IMR-90 (cell line): ENCODE measurements at regions not wholly inside any gene's neighbourhood (a gene's known extent, or its start where the extent isn't known, plus 50 kb on each side); places are given as distances from the start of the nearest gene placed in this dataset.

ENCODE experiments used
- ATAC-seq: fragments of 200-7000 bp; cut with Tn5 transposase; 2 replicates; pipeline ENCODE4 v1.9.1; 2020; ENCODE audit warnings: low read depth, mild to moderate bottlenecking, moderate library complexity
- BruUV-seq: library from RNA; stranded (reverse); fragments of 400-500 nt; replicated peaks from 2 replicates; lab custom pipeline; 2021; lab: Mats Ljungman, UMichigan
- CTCF ChIA-PET: fragments of 300-600 bp; formaldehyde crosslinking; extraction: SDS; loops from one replicate; lab custom pipeline; 2021; ENCODE audit warnings: antibody characterized with exemption; lab: Yijun Ruan, JAX
- POLR2A ChIA-PET: fragments of 300-600 bp; sonication (Branson Sonifier 250); formaldehyde crosslinking; loops from one replicate; lab custom pipeline; 2022; ENCODE audit warnings: antibody characterized with exemption; ENCODE audit not compliant: unreplicated experiment; lab: Charles Lee
- DNase-seq: peaks from one replicate; pipeline ENCODE4 v3.0.0; 2013
- H2AFZ ChIP-seq: replicated peaks from 2 replicates; pipeline ENCODE3; 2013; ENCODE audit warnings: low read length, mild to moderate bottlenecking; ENCODE audit not compliant: poor library complexity
- H2AK5ac ChIP-seq: 2 replicates; pipeline ENCODE4 v1.6.1; 2013; ENCODE audit warnings: low read depth, low read length, inconsistent platforms
- H2AK9ac ChIP-seq: replicated peaks from 2 replicates; pipeline ENCODE3; 2013; ENCODE audit warnings: mild to moderate bottlenecking, low read depth, low read length, moderate library complexity; ENCODE audit not compliant: poor library complexity
- H2BK120ac ChIP-seq: 2 replicates; pipeline ENCODE4 v1.6.1; 2013; ENCODE audit warnings: low read depth, low read length, inconsistent platforms
- H2BK15ac ChIP-seq: 3 replicates; pipeline ENCODE4 v1.6.1; 2013; ENCODE audit warnings: low read depth, low read length, inconsistent platforms
- H2BK20ac ChIP-seq: 2 replicates; pipeline ENCODE4 v1.6.1; 2013; ENCODE audit warnings: low read depth, mild to moderate bottlenecking, inconsistent platforms, low read length, moderate library complexity
- H2BK5ac ChIP-seq: 2 replicates; pipeline ENCODE4 v1.6.1; 2013; ENCODE audit warnings: mild to moderate bottlenecking, low read depth, low read length, inconsistent platforms; ENCODE audit not compliant: poor library complexity, severe bottlenecking
- H3K14ac ChIP-seq: replicated peaks from 2 replicates; pipeline ENCODE4 v1.6.1; 2013; ENCODE audit warnings: low read depth, low read length, inconsistent platforms
- H3K18ac ChIP-seq: 2 replicates; pipeline ENCODE4 v1.6.1; 2013; ENCODE audit warnings: low read depth, low read length, control low read depth
- H3K23ac ChIP-seq: 2 replicates; pipeline ENCODE4 v1.6.1; 2013; ENCODE audit warnings: low read depth, low read length, inconsistent platforms
- H3K27ac ChIP-seq: 2 replicates; pipeline ENCODE4 v1.5.1; 2013; ENCODE audit warnings: mild to moderate bottlenecking, control low read depth, low read length; ENCODE audit not compliant: insufficient read depth
- H3K27me3 ChIP-seq: 2 replicates; pipeline ENCODE4 v1.6.1; 2013; ENCODE audit warnings: low read length; ENCODE audit not compliant: control insufficient read depth, insufficient read depth
- H3K36me3 ChIP-seq: 2 replicates; pipeline ENCODE4 v1.6.1; 2013; ENCODE audit warnings: low read length, mixed read lengths; ENCODE audit not compliant: control insufficient read depth, insufficient read depth
- H3K4ac ChIP-seq: 2 replicates; pipeline ENCODE4 v1.6.1; 2013; ENCODE audit warnings: low read depth, low read length, inconsistent platforms
- H3K4me1 ChIP-seq: 2 replicates; pipeline ENCODE4 v1.6.1; 2013; ENCODE audit warnings: low read length, mixed read lengths; ENCODE audit not compliant: control insufficient read depth, insufficient read depth
- H3K4me2 ChIP-seq: 2 replicates; pipeline ENCODE4 v1.6.1; 2013; ENCODE audit warnings: low read depth, mild to moderate bottlenecking, control low read depth, low read length, moderate library complexity
- H3K4me3 ChIP-seq: 2 replicates; pipeline ENCODE4 v1.5.1; 2013; ENCODE audit warnings: low read depth, mild to moderate bottlenecking, control low read depth, low read length, moderate library complexity; ENCODE audit not compliant: insufficient read depth
- H3K56ac ChIP-seq: 2 replicates; pipeline ENCODE4 v1.6.1; 2013; ENCODE audit warnings: low read length, inconsistent platforms; ENCODE audit not compliant: insufficient read depth; ENCODE audit errors: extremely low read depth
- H3K79me1 ChIP-seq, 2 experiments: 2 replicates each; pipeline ENCODE4 v1.6.1; 2013; ENCODE audit warnings: low read length in 2 of 2, inconsistent platforms in 1 of 2, low read depth in 1 of 2
- H3K9ac ChIP-seq: 2 replicates; pipeline ENCODE4 v1.6.1; 2013; ENCODE audit warnings: low read depth, low read length, control low read depth
- H3K9me1 ChIP-seq: 2 replicates; pipeline ENCODE4 v1.6.1; 2013; ENCODE audit warnings: low read length, inconsistent platforms; ENCODE audit not compliant: insufficient read depth
- H3K9me3 ChIP-seq: 2 replicates; pipeline ENCODE4 v1.6.1; 2013; ENCODE audit warnings: low read length; ENCODE audit not compliant: control insufficient read depth, insufficient read depth
- H4K20me1 ChIP-seq: 2 replicates; pipeline ENCODE4 v1.6.1; 2013; ENCODE audit warnings: low read length, inconsistent platforms; ENCODE audit not compliant: insufficient read depth
- H4K5ac ChIP-seq: 2 replicates; pipeline ENCODE4 v1.6.1; 2013; ENCODE audit warnings: mild to moderate bottlenecking, low read depth, low read length, control low read depth
- H4K8ac ChIP-seq, 2 experiments: 2 replicates each; pipeline ENCODE4 v1.6.1; 2013; ENCODE audit warnings: low read depth in 2 of 2, low read length in 2 of 2, control low read depth in 1 of 2, inconsistent platforms in 1 of 2
- H4K91ac ChIP-seq: 2 replicates; pipeline ENCODE4 v1.6.1; 2013; ENCODE audit warnings: low read depth, low read length, inconsistent platforms; ENCODE audit not compliant: insufficient read depth
- BHLHE40 ChIP-seq: fragments of 150-350 bp; IDR thresholded peaks from 2 replicates; pipeline ENCODE4 v1.6.1; 2016; ENCODE audit warnings: mild to moderate bottlenecking, low read depth, low read length
- ELK1 ChIP-seq: fragments of 150-350 bp; IDR thresholded peaks from 2 replicates; pipeline ENCODE4 v1.6.1; 2016; ENCODE audit warnings: low read depth, mild to moderate bottlenecking, low read length, moderate library complexity, borderline replicate concordance
- FOS ChIP-seq: fragments of 150-350 bp; IDR thresholded peaks from 2 replicates; pipeline ENCODE4 v1.6.1; 2016; ENCODE audit warnings: low read depth, low read length
- MAZ ChIP-seq: IDR thresholded peaks from 2 replicates; pipeline ENCODE4 v1.6.1; 2012; ENCODE audit warnings: low read depth, mild to moderate bottlenecking, low read length, improper control_type of control experiment, moderate library complexity, borderline replicate concordance
- NFE2L2 ChIP-seq: fragments of 150-350 bp; IDR thresholded peaks from 2 replicates; pipeline ENCODE4 v1.6.1; 2016; ENCODE audit warnings: low read depth, mild to moderate bottlenecking, low read length
- WGBS, 2 experiments: methylation state at CpG; one replicate each; pipeline versions ENCODE4 v1.1.5 to v1.1.7; 2013; ENCODE audit warnings: missing lambda C conversion rate in 2 of 2; ENCODE audit not compliant: insufficient read length in 1 of 2; ENCODE audit errors: extremely low coverage in 2 of 2; 5-methylcytosine and 5-hydroxymethylcytosine counted together
- dilution Hi-C: fragments of 300-500 bp; cut with HindIII; formaldehyde crosslinking; loops from one replicate; pipeline ENCODE4 v1.14.3; 2018; ENCODE audit warnings: low sequenced_read_pairs; ENCODE audit not compliant: unreplicated experiment
- in situ Hi-C: fragments of 300-500 bp; cut with MboI; formaldehyde crosslinking; loops from 3 replicates; pipeline ENCODE4 v1.14.3; 2019; ENCODE audit warnings: low sequenced_read_pairs, inconsistent platforms, mixed read lengths
- intact Hi-C: fragments of 100-400 bp; cut with micrococcal nuclease; formaldehyde crosslinking; loops from 2 replicates; pipeline ENCODE4 v1.10.0; 2022

- Histone ChIP-seq H3K23ac (no peak overlapping the region), H2BK5ac (no peak overlapping the region), H2BK15ac (no peak overlapping the region), H3K9me1 (no peaks in the 10 kb centered on the region), H2BK20ac (no peak overlapping the region), H3K27ac (no peak overlapping the region), H4K91ac (no peak overlapping the region), H2AK9ac (no peak overlapping the region), H4K8ac (no peak overlapping the region), H3K14ac (no peak overlapping the region), H3K36me3 (no peaks in the 10 kb centered on the region), H3K9ac (no peak overlapping the region), H3K4me2 (no peak overlapping the region), H4K20me1 (no peaks in the 10 kb centered on the region), H2BK120ac (no peak overlapping the region), H2AFZ (no peak overlapping the region), H4K5ac (no peak overlapping the region), H3K79me1 (no peaks in the 10 kb centered on the region), H3K9me3 (no peaks in the 10 kb centered on the region), H3K4ac (no peak overlapping the region), H3K4me1 (no peaks in the 10 kb centered on the region), H2AK5ac (no peak overlapping the region), H3K56ac (no peak overlapping the region), H3K18ac (no peak overlapping the region), H3K4me3 (no peak overlapping the region), H3K27me3 (no peaks in the 10 kb centered on the region)
- ChIA-PET POLR2A (no interaction called here), CTCF (no interaction called here)
- in situ Hi-C loops (no loop called here), intact Hi-C loops (no loop called here), dilution Hi-C loops (no loop called here)
- DNase-seq, result no peak
- WGBS, 2 experiments, result 100% methylated on average over 6 of the region's 10 CpGs; no CpG with 5 or more reads in 1 of the 2 experiments
- TF ChIP-seq BHLHE40 (no peak), NFE2L2 (no peak), ELK1 (no peak), FOS (no peak), MAZ (no peak)
- BruUV-seq, result no TSS peak
- ATAC-seq, result no peak
Observed at GRCh38 chr6:112408522-112408921, 61.4 kb downstream of the RFPL4B start.
